ENCODE measurements at regions not wholly inside any gene's neighbourhood (a gene's known extent, or its start where the extent isn't known, plus 50 kb on each side); places are given as distances from the start of the nearest gene placed in this dataset.

DNA sequence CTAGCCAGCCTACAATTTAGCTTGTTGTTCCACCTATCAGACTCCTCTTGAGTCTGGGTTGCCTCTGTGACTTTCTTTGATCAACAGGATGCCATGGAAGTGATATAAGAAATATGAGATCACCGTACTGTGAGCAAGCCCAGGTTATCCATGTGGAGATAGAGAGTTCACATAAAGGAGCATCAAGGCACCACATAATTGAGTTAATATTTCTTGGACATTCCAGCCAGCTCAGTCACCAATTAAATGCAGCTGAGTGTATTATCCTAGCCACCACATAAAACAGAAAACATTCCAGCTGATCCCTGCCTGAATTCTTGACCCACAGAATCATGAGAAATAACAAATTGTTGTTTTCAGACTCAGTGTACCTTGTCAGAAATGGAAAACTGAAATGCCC is 253.6 kb downstream of the PPP1R2C start:
- TF ChIP-seq, protein P1, sequence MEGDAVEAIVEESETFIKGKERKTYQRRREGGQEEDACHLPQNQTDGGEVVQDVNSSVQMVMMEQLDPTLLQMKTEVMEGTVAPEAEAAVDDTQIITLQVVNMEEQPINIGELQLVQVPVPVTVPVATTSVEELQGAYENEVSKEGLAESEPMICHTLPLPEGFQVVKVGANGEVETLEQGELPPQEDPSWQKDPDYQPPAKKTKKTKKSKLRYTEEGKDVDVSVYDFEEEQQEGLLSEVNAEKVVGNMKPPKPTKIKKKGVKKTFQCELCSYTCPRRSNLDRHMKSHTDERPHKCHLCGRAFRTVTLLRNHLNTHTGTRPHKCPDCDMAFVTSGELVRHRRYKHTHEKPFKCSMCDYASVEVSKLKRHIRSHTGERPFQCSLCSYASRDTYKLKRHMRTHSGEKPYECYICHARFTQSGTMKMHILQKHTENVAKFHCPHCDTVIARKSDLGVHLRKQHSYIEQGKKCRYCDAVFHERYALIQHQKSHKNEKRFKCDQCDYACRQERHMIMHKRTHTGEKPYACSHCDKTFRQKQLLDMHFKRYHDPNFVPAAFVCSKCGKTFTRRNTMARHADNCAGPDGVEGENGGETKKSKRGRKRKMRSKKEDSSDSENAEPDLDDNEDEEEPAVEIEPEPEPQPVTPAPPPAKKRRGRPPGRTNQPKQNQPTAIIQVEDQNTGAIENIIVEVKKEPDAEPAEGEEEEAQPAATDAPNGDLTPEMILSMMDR (IDR thresholded peaks at IDR 0.05 in 2 of 3, conservative IDR thresholded peaks at IDR 0.05 in 1 of 3; ENCODE audit: insufficient read depth in 2 of 3, low read depth in 1 of 3, low read length in 3 of 3): no peak
- no peak for TF ChIP-seq POLR2A (conservative IDR thresholded peaks at IDR 0.05)
- TF ChIP-seq NFIX (CRISPR knock-in tag; IDR thresholded peaks at IDR 0.05; ENCODE audit: low read depth): no peak
- TF ChIP-seq ZNF263 (CRISPR knock-in tag; IDR thresholded peaks at IDR 0.05; ENCODE audit: borderline replicate concordance): no peak
- TF ChIP-seq MAFF (IDR thresholded peaks at IDR 0.05; ENCODE audit: low read length): no peak
- TF ChIP-seq CCAR2 (IDR thresholded peaks at IDR 0.05; ENCODE audit: low read depth, low read length): no peak
- no peak for TF ChIP-seq RAD51 (IDR thresholded peaks at IDR 0.05; ENCODE audit: borderline replicate concordance, low read depth)
- TF ChIP-seq BHLHE40 (IDR thresholded peaks at IDR 0.05; ENCODE audit: low read length): no peak
